IPS DF 4.7 (cell line): ENCODE measurements at regions not wholly inside any gene's neighbourhood (a gene's known extent, or its start where the extent isn't known, plus 50 kb on each side); places are given as distances from the start of the nearest gene placed in this dataset.

Experiments used
- DNase-seq: peaks from one replicate; pipeline ENCODE4 v3.0.0-alpha.2; 2013; ENCODE audit warnings: low spot score; ENCODE audit errors: extremely low read depth

DNA sequence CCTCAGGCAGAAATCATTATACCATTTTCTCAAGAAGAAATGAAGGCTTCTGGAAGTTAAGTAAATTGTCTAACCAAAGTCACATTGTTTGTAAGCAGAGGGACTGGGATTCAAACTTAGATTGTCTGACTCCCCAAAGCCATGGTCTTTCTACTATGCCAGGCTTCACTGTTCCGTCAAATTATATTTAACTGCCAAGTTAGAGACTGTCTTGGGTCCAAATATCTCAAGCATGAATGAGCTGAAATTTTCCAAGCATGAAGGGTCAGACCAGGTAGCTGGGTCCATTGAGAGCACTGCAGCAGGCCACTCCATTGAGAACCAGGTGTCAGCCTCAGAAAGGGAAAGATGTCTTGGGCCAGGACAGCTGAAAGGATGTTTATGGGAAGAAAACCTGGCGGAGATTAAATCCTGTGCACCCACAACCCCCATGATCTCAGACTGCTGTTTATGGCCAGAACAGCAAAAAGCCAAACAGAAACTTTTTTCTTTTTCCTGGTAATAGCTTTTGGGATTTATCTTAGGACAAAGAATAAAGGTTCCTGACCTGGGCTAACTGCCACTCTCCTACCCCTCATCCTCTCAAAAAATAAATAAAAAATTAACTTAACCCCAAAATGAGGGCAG, 612.3 kb downstream of the INSC start:
- DNase-seq, result no peak

DNA sequence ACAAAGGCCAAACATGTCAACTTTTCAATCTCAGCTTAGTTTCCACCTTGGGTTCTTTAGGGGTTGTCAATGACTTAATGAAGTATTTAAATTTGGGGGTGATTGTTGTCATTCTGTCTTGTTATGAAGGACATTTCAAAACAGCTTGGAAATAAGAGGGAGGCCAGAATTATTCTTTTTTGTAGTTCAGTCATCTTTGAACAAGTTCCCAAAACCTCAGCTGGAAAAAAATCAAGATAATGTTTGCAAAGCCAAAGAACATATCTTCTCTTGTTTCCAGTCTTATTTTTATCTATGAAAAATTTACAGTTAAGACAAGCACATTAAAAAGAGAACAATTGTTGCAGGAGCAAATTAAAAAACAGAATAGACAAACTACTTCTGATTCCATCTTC, 612.8 kb downstream of the INSC start:
- DNase-seq, result no peak

DNA sequence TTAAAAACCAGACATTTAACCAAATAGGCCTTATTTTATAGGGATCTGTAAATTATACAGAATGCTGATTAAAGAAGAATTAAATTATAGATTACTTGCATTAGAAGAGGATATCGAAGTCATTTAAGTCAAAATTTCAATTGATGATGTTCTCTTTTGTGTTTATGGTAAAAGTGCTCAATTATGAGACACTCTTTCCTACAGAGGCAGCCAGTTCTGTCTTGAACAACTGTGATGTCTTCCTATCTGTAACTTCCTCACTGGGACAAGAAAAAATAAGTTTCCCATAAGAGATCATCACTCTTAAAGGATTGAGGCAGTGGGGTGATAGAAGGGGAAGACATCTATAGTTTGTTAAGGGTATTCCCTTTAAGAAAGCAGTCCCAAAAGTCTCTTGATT, 613.5 kb downstream of the INSC start:
- no peak for DNase-seq

DNA sequence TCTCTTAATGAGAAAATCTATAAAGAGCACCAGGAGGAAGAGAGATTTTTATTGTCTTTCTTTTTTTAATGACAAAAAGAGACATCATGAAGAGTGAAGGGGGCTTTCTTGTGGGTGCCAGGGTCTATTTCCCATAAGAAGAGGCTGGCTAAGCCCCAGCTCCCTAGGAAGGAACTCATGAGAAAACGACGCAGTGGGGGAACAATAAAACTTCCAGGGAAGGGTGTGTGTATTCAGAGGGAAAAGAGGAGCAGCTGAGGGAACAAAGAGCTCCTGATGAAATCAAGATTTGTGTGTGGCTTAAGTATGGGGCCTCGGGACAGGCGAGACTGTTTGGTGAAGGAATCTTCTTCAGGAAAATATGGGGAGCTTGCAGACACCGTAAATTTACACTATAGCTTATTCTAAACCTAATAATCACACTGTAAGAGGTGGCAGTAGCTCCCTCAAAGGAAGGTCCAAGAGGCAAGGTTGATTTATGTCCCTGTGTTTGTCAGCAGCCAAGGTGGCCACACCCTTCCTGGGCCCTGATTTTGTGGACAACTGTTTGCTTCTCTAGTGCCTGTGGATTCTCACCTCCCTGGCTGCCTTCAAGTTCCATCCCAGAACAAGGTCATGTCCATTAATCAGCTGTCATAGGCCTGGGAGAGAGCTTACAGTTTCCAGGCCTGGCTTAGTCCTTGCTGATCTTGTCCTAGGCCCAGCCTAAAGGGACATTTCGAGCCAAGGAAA, 615.7 kb downstream of the INSC start:
- no peak for DNase-seq

DNA sequence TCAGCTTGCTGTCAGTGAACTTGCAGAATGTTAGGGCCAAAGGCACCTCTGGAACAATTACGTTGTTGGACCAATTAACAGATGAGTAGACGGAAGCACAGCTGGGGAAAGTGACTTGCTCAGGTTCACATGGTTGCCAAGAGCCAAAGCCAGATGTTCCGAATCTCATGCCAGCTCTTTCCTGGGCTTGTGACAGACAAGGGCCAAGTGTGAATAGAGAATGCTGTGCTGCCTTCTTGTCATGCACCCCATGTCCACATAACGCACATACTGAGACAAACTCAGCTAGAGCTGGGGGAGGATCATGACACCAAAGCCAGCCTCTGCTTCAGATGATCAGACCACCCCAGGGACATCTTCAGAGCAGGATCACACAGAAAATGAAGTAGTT, 616.3 kb downstream of the INSC start:
- DNase-seq, result no peak

DNA sequence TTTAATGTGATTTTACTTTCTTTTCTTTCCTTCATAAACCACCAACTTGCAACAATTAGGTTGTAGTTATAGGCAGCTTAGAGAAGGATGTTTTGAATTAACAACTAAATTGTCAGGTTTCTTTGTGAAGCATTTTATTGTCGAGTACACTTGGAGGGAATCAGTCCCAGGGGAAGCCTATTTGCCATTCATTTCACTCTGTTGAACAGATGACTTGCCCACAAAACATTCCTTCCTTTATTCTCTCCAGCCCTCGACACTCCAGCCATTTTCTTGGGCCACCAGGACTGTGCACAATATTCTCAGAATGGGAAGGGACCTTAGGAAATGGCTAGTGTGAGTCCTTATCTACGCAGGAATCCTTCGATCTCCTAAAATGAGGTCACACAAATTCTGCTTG, 620.6 kb downstream of the SOX6 start:
- DNase-seq, result no peak

DNA sequence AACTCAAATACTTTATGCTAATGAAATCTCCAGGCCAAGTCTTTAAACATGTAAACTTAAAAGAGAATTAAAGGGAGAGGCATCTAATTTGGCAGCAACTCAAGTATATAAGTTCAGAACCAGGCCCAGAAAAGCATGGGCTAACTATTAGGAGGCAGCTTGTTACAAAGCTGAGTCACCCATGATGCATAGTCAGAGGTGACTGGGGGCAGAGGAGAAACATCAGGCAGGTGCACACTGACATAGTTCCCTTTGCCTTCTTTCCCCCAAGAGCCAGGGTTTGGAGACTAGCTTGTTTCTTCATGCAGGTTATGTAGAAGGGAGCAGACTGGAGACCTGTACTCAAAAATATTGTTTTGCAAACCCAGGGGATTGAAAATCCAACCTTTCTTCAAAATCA, 619.0 kb downstream of the SOX6 start:
- no peak for DNase-seq

DNA sequence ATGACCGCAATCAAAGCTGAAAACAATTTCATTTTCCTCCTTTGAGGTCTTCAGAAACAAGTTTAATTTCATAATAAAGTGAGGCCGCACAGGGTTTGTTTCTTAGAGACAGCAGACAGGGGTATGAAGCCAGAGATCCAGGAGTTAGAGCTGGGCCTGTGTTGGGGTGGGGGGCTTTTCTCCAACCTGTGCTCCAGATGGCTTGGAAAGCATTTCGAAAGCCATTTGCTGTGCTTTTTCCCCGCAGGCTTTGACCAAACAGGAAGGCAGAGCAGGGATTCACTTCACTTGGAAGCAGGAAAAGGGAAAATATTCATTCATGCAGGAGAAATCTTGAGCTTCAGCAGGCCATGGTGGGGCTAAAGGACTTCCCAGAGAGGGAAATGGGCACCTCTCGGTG, 617.4 kb downstream of the SOX6 start:
- DNase-seq, result no peak

DNA sequence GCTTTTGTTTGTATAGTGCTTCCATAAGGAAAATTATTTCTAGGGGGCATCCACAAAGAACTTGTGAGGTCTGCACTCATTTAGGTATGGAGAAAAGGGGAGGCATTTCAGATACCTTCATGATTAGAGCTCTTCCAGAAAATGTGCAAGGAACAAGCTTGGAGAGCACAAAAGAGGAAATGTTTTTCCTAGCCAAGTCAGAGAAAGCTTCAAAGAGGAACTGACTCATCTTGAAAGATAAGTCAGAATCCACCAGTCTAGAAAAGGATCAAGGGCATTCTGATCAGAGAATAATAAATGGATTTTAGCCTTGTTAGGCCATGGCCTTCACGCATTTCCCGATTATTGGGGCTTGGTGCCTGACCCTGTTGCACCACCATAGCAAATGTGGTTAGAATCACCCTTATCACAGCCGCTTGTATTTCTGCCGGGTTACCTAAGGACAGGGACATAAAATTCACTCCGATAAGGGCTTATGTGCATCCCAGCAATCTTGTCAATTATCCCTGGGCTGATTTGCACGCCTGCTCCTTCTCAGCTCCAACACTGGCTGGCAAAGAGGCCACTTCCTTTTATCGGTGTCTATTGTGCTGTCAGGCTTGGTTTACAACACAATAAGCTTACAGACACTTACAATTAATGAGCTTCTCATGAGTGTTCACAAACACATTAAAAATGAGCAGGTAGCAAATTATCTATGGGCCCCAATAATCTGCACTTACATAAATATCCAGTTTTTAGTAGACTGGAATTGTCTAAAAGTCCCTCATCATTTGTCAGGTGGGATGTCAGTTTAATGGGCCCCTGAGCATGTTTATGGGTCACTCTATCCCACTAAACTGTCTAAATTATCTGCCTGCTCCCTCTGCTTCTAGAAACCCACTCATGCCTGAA, 613.5 kb downstream of the SOX6 start:
- DNase-seq, result no peak

DNA sequence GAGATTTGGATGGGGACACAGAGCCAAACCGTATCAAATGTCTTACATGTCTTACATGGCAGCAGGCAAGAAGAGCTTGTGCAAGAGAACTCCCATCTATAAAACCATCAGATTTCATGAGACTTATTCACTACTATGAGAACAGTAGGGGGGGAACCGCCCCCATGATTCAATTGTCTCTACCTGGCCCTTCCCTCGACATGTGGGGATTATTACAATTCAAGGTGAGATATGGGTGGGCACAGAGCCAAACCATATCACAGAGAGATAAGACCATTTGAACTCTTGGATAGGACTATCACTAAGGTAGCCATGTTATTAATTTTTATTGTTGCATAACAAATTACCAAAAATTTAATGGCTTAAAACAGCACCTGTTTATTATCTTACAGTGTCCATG, 611.7 kb downstream of the SOX6 start:
- no peak for DNase-seq

DNA sequence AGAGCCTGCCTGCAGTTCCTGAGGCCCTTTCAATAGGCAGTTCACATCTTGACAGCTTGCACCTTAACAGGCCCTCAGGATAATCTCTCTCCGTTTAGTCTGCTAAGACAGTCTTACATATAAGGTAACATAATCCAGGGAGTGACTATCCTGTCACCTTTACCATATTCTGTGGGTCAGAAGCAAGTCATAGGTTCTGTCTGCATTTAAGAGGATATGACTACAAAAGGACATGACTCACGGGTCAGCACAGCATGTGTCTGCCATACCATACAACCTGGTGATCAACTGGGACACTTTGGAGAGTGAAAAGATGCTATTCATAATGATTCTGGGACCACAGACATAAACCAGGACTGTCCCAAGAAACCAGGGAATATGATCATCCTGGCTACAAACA, 611.1 kb downstream of the SOX6 start:
- no peak for DNase-seq

DNA sequence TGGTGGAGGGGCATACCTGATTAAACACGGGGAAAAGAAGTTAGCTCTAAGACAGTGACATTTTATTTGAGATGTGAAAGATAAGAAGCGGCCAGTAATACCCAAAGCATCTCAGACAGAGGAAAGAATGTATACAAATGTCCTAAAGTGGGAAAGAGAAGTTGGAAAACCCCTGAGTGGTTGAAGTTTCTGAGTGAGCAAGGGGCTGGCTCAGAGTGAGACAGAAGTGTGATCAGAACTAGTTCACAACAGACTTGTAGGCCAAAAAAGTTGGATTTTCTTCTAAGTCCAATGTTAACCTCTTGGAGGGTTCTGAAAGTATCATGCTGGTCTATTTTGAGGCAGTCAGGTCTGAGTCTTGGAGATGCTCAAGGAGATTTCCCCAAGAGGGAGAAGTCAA, 608.7 kb downstream of the SOX6 start:
- no peak for DNase-seq

DNA sequence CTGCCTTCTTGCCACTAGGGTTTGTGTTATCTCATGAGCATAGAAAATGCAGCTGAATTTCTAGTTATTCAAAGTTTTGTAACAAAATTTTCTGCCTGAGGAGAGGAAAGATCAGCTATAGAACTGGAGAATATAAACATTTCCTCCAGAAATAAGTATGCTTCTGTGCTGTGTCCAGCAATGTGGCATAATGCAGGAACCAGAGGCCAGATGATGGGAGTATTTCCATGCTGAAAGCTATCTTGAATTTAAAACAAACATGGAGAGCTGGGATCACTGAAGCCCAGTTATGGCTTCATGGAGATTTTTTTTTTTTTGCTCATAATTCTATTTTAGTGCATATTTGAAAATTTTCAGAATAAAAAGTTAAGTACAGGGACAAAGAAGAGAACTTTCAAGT, 608.2 kb downstream of the SOX6 start:
- no peak for DNase-seq

DNA sequence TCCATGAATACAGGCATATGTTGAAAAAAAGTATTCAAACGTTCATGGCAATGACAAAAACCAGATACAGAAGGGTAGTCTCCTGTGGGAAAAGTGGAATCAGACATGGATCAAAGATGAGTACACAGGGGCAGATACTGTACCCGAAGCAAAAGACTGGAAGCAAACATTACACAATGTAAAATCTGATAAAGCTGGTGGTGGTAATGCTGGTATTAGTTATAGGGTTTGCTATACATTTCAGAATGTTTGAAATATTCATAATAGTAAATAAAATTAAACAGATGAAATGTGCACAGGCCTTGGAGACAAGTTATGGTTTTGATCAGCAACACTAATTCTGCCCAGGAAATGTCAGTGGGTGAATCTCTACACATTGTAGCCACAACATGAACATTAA, 607.6 kb downstream of the SOX6 start:
- no peak for DNase-seq

DNA sequence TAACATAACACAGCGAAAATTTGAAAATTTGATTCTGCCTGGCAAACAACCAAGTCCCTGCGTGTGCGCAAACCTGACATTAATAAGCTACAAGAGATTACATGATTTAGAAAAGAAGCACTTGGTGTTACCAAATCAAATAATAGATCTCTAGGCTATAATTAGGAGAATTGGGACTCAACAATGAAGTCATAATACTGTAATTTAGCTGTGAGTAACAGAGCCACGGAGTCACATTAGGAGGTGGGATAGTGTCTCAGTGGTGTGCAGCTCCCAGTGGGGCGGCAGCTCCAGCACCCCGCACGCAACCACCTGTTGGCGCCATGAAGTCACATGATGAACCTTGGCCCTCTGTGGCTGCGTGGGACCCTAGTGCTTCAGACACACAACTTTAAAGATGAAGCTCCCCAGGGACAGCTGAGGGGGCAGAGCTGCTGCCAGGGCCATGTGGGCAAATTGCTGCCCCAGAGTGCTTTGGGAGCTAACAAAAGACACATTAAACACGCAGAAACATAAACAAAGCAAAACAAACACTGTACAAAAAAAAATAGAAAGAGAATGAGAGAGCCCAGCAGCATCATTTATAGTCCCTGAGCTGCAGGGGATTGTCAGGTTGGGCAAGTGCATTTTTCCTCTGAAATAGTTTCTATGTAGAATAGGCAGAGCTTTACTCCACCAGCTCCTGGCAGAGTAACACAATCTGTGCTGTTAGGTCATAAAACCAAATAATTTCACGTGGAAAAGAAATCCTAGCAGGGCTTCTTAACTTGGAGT, 605.6 kb downstream of the SOX6 start:
- DNase-seq, result no peak

DNA sequence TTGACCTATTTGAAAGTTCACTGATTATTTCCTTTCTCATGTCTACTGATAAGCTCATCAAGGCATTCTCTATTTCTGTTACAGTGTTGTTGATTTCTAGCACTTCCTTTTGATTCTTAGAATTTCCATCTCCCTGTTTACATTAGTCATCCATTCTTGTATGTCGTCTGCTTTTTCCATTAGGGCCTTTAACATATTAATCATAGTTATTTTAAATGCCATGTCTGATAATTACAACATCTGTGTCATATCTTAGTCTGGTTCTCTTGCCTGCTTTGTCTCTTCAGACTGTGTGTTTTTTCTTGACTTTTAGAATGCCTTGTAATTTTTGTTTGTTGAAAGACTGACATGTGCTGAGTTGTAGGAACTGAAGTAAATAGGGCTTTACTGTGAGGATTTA, 602.1 kb downstream of the SOX6 start:
- no peak for DNase-seq

DNA sequence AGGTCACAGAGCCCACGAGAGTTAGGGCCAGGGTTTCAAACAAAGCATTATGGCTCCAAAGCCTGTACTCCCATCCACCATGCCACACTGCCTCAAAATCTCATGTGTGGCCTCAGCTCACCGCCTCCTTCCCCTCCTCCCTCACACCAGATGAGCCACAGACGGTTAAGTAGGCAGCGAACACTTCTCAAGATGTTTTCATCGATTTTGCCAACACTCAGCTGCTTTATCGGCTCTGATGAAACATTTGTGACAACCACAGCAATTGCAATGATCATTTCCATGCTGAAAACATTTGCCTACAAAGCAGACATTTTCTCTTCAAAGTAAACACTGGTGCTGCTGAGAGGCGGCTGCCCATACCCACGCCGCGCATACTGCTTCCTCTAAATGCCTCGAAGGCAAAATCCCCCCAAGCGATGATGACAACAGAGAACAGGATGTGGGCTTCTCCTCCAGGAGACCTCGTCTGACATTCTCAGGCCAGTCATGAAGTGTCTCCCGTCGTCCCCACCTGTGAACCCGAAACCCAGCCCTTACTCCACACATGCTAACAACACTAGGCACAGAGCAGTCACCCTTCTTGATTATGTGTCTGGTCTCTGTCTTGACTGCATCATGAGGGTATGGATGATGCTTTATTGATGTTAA, 599.2 kb downstream of the SOX6 start:
- no peak for DNase-seq

DNA sequence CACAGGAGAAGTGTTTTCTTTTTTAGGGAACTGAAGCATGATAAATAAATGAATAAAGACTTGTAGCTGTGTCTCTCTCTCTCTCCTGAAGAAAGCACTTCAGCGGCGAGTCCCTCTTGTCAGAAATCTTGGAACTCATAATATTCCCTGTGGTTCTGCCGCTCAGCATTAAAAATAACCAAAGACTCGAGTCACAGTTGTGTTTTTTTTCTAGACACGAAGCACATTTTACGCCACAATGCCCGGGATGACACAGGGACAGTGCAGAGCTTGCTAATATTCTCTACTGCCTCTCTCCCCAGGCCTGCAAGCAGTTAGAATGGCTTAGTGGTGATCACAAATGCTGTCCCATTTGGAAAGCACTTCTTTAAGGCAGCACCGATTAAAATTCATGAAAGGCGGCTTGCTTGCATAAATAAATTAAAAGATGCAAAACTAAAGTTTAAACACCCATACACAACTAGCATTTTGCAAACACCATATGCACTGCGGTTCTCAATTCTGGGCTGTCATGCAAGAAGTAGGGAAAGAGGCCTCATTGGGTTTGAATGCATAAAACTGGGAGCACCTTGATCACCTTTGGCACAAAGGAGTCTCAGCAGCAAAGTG, 597.4 kb downstream of the SOX6 start:
- no peak for DNase-seq

DNA sequence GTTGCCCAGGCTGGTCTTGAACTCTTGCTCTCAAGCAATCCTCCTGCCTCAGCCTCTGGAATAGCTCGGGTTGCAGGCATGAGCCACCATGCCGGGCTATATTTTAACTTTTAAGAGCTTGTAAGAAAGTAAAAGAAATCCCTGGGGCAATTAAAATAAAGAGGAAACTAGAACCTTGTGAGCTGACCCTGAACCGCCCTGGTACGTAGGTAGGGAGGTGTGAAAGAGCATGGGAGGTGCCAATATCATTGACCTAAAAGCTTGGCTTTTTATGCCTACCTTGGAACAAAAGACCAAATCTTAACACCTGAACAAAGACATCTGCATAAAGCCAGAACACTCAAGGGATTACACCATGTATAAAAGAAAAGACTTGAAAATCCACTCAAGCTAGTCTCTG, 595.1 kb downstream of the SOX6 start:
- DNase-seq, result no peak

DNA sequence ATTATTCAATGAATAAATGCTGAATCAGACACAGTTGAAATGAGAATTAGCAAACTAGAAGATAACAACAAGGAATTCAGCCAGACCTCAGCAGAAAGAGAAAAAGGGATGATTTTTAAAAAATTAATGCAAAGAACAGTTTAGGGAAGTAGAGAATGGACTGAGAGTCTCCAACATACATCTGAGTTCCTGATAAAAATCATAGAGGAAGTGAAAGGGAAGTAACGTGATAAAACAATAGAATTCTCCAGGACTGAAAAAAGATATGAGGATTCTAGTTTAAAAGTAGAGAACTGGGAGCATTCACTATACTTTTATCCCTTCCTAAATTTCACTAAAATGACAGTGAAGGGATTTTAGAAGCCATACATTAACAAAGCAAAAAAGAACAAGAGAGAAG, 592.0 kb downstream of the SOX6 start:
- DNase-seq, result no peak

DNA sequence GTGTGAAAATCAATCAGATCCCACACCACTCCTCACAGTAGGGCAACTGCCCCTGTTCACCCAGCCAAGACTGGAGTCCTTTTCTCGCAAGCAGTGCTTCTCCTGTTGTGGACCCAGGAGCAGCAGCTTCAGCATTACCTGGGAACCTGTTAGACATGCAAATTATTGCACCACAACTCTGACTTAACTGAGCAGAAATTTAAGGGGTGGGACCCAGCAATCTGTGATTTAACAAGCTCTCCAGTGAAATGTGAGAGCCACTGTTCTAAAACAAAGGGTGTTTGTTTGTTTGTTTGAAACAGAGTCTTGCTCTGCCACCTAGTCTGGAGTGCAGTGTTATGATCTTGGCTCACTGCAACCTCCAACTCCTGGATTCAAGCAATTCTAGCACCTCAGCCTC, 591.4 kb downstream of the SOX6 start:
- no peak for DNase-seq
